Neuronal stem cell (in vitro differentiated cells): ENCODE measurements at regions not wholly inside any gene's neighbourhood (a gene's known extent, or its start where the extent isn't known, plus 50 kb on each side); places are given as distances from the start of the nearest gene placed in this dataset.

ENCODE experiments used
- DNase-seq: peaks from one replicate; pipeline ENCODE4 v3.0.0-alpha.2; 2013; ENCODE audit warnings: low spot score
- H2AFZ ChIP-seq: one replicate; pipeline ENCODE4 v1.6.1; 2013; ENCODE audit warnings: mild to moderate bottlenecking, low read length, inconsistent platforms
- H2AK5ac ChIP-seq: 2 replicates; pipeline ENCODE4 v1.6.1; 2013; ENCODE audit warnings: low read depth, mild to moderate bottlenecking, inconsistent platforms, low read length, moderate library complexity, mixed read lengths
- H2BK120ac ChIP-seq: 2 replicates; pipeline ENCODE4 v1.6.1; 2013; ENCODE audit warnings: low read depth, mild to moderate bottlenecking, inconsistent platforms, low read length, moderate library complexity, mixed read lengths
- H2BK12ac ChIP-seq: one replicate; pipeline ENCODE4 v1.6.1; 2013; ENCODE audit warnings: low read length, inconsistent platforms
- H2BK15ac ChIP-seq: 2 replicates; pipeline ENCODE4 v1.6.1; 2013; ENCODE audit warnings: mild to moderate bottlenecking, low read length, inconsistent platforms, mixed read lengths
- H2BK5ac ChIP-seq: one replicate; pipeline ENCODE4 v1.6.1; 2013; ENCODE audit warnings: inconsistent platforms, mild to moderate bottlenecking, low read length, moderate library complexity
- H3K14ac ChIP-seq: one replicate; pipeline ENCODE4 v1.6.1; 2013; ENCODE audit warnings: low read length, inconsistent platforms
- H3K18ac ChIP-seq: 2 replicates; pipeline ENCODE4 v1.6.1; 2013; ENCODE audit warnings: low read length, inconsistent platforms
- H3K23ac ChIP-seq: 2 replicates; pipeline ENCODE4 v1.6.1; 2013; ENCODE audit warnings: low read depth, mild to moderate bottlenecking, mixed read lengths, low read length, inconsistent platforms; ENCODE audit not compliant: poor library complexity
- H3K27ac ChIP-seq: replicated peaks from 3 replicates; pipeline ENCODE4 v1.5.1; 2013; ENCODE audit warnings: low read length, inconsistent platforms
- H3K27me3 ChIP-seq, 3 experiments: 2 replicates each; pipeline ENCODE4 v1.6.1; 2013; ENCODE audit warnings: low read length in 3 of 3, mild to moderate bottlenecking in 2 of 3, inconsistent platforms in 1 of 3, low read depth in 1 of 3, mixed read lengths in 1 of 3, moderate library complexity in 1 of 3; ENCODE audit not compliant: control insufficient read depth in 3 of 3, insufficient read depth in 3 of 3
- H3K36me3 ChIP-seq, 2 donors: replicated peaks in 1 of 2; 2 replicates each; pipeline ENCODE4 v1.6.1; 2013; ENCODE audit warnings: low read length in 2 of 2; ENCODE audit not compliant: control insufficient read depth in 2 of 2, insufficient read depth in 2 of 2
- H3K4ac ChIP-seq: 2 replicates; pipeline ENCODE4 v1.6.1; 2013; ENCODE audit warnings: inconsistent platforms, mild to moderate bottlenecking, low read length, moderate library complexity
- H3K4me1 ChIP-seq, 2 donors: 1 replicate in 1 of 2; 2 replicates in 1 of 2; pipeline ENCODE4 v1.6.1; 2013; ENCODE audit warnings: low read length in 2 of 2, low read depth in 1 of 2; ENCODE audit not compliant: control insufficient read depth in 2 of 2, insufficient read depth in 1 of 2
- H3K4me2 ChIP-seq: one replicate; pipeline ENCODE4 v1.6.1; 2013; ENCODE audit warnings: mild to moderate bottlenecking, low read length, inconsistent platforms; ENCODE audit not compliant: insufficient read depth, poor library complexity, severe bottlenecking
- H3K4me3 ChIP-seq, 2 donors: 2 replicates each; pipeline ENCODE4 v1.5.1; 2013; ENCODE audit warnings: low read length in 2 of 2, mild to moderate bottlenecking in 2 of 2, inconsistent platforms in 1 of 2, moderate library complexity in 1 of 2
- H3K79me1 ChIP-seq: one replicate; pipeline ENCODE4 v1.6.1; 2013; ENCODE audit warnings: low read depth, mild to moderate bottlenecking, inconsistent platforms, low read length, moderate library complexity
- H3K9ac ChIP-seq: one replicate; pipeline ENCODE4 v1.6.1; 2013; ENCODE audit warnings: mild to moderate bottlenecking, low read depth, low read length, inconsistent platforms; ENCODE audit not compliant: poor library complexity
- H3K9me3 ChIP-seq, 2 donors: replicated peaks in 1 of 2; 2 replicates each; pipeline versions ENCODE3 to v1.6.1; 2013; ENCODE audit warnings: low read length in 2 of 2, mild to moderate bottlenecking in 2 of 2, inconsistent platforms in 1 of 2, low read depth in 1 of 2, mixed read lengths in 1 of 2, moderate library complexity in 1 of 2; ENCODE audit not compliant: control insufficient read depth in 2 of 2, insufficient read depth in 1 of 2
- H4K8ac ChIP-seq: one replicate; pipeline ENCODE4 v1.6.1; 2013; ENCODE audit warnings: low read depth, mild to moderate bottlenecking, inconsistent platforms, low read length, moderate library complexity
- H4K91ac ChIP-seq: one replicate; pipeline ENCODE4 v1.6.1; 2013; ENCODE audit warnings: low read length, low read depth, mild to moderate bottlenecking, inconsistent platforms; ENCODE audit not compliant: poor library complexity
- WGBS, 2 donors: extraction: QIAGEN DNeasy Blood & Tissue Kit; methylation state at CpG; one replicate each; pipeline ENCODE4 v1.1.7; 2013; ENCODE audit warnings: missing lambda C conversion rate in 2 of 2, mixed read lengths in 1 of 2; ENCODE audit not compliant: insufficient read length in 2 of 2, insufficient replicate concordance in 1 of 2; ENCODE audit errors: extremely low coverage in 2 of 2; 5-methylcytosine and 5-hydroxymethylcytosine counted together

GRCh38 chr10:123496996-123497660, 169.0 kb upstream of the GPR26 start:
- Histone ChIP-seq H2BK120ac (no peak overlapping the region), H3K4ac (no peak overlapping the region), H3K18ac (no peak overlapping the region), H3K9me3 (no peaks in the 10 kb centered on the region), H3K9ac (peak overlapping the region; percentile 7), H2AK5ac (no peak overlapping the region), H2AFZ (no peak overlapping the region), H2BK15ac (no peak overlapping the region), H3K4me1 (peaks cover 0 to 7% of the 10 kb centered on the region in 2 donors), H2BK12ac (no peak overlapping the region), H3K14ac (no peak overlapping the region), H3K4me3 (no peak overlapping the region), H3K27me3 (peaks cover 0 to 10% (median 0%) of the 10 kb centered on the region in 3 experiments), H3K23ac (no peak overlapping the region), H3K4me2 (no peak overlapping the region), H3K79me1 (no peaks in the 10 kb centered on the region), H3K36me3 (no peaks in the 10 kb centered on the region), H3K27ac (no peak overlapping the region), H4K91ac (no peak overlapping the region), H2BK5ac (no peak overlapping the region), H4K8ac (no peak overlapping the region)
- DNase-seq, result no peak
- no CpG with 5 or more reads among the region's 10 CpGs for WGBS, 2 donors

GRCh38 chr10:123500110-123500509, 166.0 kb upstream of the GPR26 start:
- Histone ChIP-seq H4K8ac (no peak overlapping the region), H4K91ac (no peak overlapping the region), H3K9me3 (no peaks in the 10 kb centered on the region), H3K4me3 (no peak overlapping the region), H2AFZ (no peak overlapping the region), H3K4me2 (no peak overlapping the region), H2BK5ac (no peak overlapping the region), H3K14ac (no peak overlapping the region), H3K36me3 (no peaks in the 10 kb centered on the region), H3K79me1 (no peaks in the 10 kb centered on the region), H2BK120ac (no peak overlapping the region), H2BK15ac (no peak overlapping the region), H2BK12ac (no peak overlapping the region), H2AK5ac (no peak overlapping the region), H3K4me1 (peaks cover 0 to 7% of the 10 kb centered on the region in 2 donors), H3K18ac (no peak overlapping the region), H3K9ac (no peak overlapping the region), H3K4ac (no peak overlapping the region), H3K23ac (no peak overlapping the region), H3K27ac (no peak overlapping the region), H3K27me3 (peaks cover 0 to 5% (median 0%) of the 10 kb centered on the region in 3 experiments)
- no CpG with 5 or more reads among the region's 7 CpGs for WGBS, 2 donors
- DNase-seq, result no peak

GRCh38 chr10:123501148-123501547, 165.0 kb upstream of the GPR26 start:
- H3K79me1 ChIP-seq, result no peaks in the 10 kb centered on the region
- no peaks in the 10 kb centered on the region for H3K9me3 ChIP-seq
- no peaks in the 10 kb centered on the region for H3K36me3 ChIP-seq
- no peak overlapping the region for H3K9ac ChIP-seq
- H2AFZ ChIP-seq, result no peak overlapping the region
- no peak overlapping the region for H3K27ac ChIP-seq
- H3K4ac ChIP-seq, result no peak overlapping the region
- no peak overlapping the region for H2BK5ac ChIP-seq
- H3K4me3 ChIP-seq, result no peak overlapping the region
- H3K4me1 ChIP-seq, result peaks cover 0 to 7% of the 10 kb centered on the region in 2 donors
- DNase-seq, result no peak
- H3K23ac ChIP-seq, result no peak overlapping the region
- no CpG with 5 or more reads among the region's 3 CpGs for WGBS, 2 donors
- no peak overlapping the region for H2BK12ac ChIP-seq
- no peak overlapping the region for H3K14ac ChIP-seq
- no peak overlapping the region for H3K4me2 ChIP-seq
- H4K91ac ChIP-seq, result no peak overlapping the region
- H2AK5ac ChIP-seq, result no peak overlapping the region
- H3K27me3 ChIP-seq, result peaks cover 0 to 5% (median 0%) of the 10 kb centered on the region in 3 experiments
- H4K8ac ChIP-seq, result no peak overlapping the region
- H3K18ac ChIP-seq, result no peak overlapping the region
- H2BK15ac ChIP-seq, result no peak overlapping the region
- no peak overlapping the region for H2BK120ac ChIP-seq

GRCh38 chr10:123502983-123503382, 163.2 kb upstream of the GPR26 start:
- Histone ChIP-seq H3K4me1 (no peaks in the 10 kb centered on the region), H2AK5ac (no peak overlapping the region), H3K36me3 (no peaks in the 10 kb centered on the region), H3K14ac (no peak overlapping the region), H3K9ac (no peak overlapping the region), H2AFZ (no peak overlapping the region), H3K4ac (no peak overlapping the region), H3K27me3 (peaks cover 0 to 5% (median 0%) of the 10 kb centered on the region in 3 experiments), H2BK15ac (no peak overlapping the region), H3K23ac (no peak overlapping the region), H3K79me1 (no peaks in the 10 kb centered on the region), H3K27ac (no peak overlapping the region), H4K91ac (no peak overlapping the region), H3K18ac (no peak overlapping the region), H3K4me2 (no peak overlapping the region), H2BK12ac (no peak overlapping the region), H2BK120ac (no peak overlapping the region), H3K4me3 (no peak overlapping the region), H2BK5ac (no peak overlapping the region), H4K8ac (no peak overlapping the region), H3K9me3 (peaks cover 0 to 2% of the 10 kb centered on the region in 2 donors)
- WGBS, 2 donors, result no CpG with 5 or more reads among the region's 1 CpG
- no peak for DNase-seq
